ENCODE measurements at regions not wholly inside any gene's neighbourhood (a gene's known extent, or its start where the extent isn't known, plus 50 kb on each side); places are given as distances from the start of the nearest gene placed in this dataset.

DNA sequence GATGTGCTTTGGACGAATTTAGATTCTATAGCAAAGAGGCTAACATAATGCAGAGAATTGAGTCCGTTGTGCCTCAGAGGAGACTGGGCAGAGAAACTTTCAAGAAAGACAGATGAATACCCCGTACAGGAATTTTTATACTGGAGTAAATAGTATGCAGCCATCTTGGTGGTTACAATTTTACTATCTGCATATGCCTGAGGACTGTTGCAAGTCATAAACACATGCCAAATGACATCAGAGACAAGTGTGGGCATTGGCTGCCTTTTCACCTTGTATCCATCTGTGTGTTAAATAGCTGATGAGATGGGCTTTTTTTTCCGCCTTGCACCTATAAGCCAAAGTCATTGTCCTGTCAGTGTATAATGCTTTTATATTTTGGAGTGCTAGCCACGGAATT lies 267.5 kb upstream of the SP4 start:
- TF ChIP-seq CTCF (IDR thresholded peaks at IDR 0.05; ENCODE audit: low read length) (no peak), EZH2 (optimal IDR thresholded peaks at IDR 0.05; ENCODE audit: low read depth, low read length) (no peak), EZH2phosphoT487 (IDR thresholded peaks at IDR 0.05; ENCODE audit: low read length) (no peak)

All from MM.1S (cell line).